Left hindlimb (tissue), 1 donor: ENCODE measurements at regions not wholly inside any gene's neighbourhood (a gene's known extent, or its start where the extent isn't known, plus 50 kb on each side); places are given as distances from the start of the nearest gene placed in this dataset.
A peak's percentile ranks its signal among the peaks of the same experiment; 100 is the strongest.

ENCODE experiments used
- DNase-seq: peaks from one replicate; pipeline ENCODE4 v3.0.0-alpha.2; 2018

- DNase-seq, result no peak
Measured at GRCh38 chr10:58451193-58451889, 61.3 kb upstream of the BICC1 start.

- DNase-seq, result no peak
Measured at GRCh38 chr10:58453105-58453504, 59.6 kb upstream of the BICC1 start.

- no peak for DNase-seq
Measured at GRCh38 chr10:58456179-58456578, 56.5 kb upstream of the BICC1 start.

DNA sequence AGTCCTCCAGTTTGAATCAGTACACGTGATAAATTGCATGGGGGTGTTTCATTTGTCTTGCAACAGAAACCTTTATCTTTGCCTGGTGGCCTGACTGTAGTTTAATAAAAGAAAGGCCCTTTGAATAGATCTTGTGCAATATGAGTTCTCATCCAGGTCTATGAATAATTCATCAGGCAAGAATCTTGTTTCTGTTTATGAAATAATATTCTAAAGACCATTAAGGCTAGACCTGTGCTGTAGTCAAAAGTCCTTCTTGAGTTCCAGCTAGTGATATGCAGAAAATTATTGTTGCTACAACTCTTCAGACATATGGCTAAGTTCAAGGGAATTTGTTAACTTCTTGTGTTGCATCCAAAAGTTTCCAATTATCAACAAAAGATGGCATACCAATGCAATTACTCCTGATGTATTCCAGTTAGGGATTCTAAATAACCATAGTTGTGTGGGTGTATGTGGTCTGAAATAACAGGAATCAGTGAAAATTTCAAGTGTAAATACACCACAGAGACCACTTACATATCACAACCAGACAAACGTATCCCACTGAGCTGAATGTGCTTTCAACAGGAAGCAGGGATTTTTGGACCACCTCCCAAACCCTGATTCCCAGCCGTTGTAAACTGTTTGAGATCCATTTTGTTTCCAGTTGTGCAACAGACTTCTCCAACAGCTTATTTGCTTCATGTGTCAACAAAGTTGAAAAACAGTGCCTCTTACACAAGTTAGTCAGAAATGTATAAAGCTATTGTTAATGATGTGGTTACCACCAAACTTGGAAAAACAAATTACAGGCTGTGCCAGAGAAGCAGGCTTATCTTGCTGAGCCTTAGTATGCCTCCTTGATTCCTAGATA, 54.7 kb upstream of the BICC1 start:
- DNase-seq, result peak; percentile 75

DNA sequence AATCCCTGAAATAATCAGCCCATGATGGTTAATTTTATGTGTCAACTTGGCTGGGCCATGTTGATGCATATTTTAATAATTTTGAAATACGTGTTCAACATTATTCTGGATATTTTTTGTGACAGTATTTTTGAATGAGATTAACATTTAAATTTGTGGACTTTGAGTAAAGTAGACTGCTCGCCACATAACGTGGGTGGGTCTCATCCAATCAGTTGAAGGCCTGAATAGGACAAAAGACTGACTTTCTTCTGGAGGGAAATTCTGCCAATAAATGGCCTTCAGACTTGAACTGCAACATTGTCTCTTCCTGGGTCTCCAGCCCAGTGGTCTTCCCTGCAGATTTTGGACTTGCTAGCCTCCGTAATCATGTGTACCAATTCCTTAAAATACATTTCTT, 53.6 kb upstream of the BICC1 start:
- DNase-seq, result no peak

DNA sequence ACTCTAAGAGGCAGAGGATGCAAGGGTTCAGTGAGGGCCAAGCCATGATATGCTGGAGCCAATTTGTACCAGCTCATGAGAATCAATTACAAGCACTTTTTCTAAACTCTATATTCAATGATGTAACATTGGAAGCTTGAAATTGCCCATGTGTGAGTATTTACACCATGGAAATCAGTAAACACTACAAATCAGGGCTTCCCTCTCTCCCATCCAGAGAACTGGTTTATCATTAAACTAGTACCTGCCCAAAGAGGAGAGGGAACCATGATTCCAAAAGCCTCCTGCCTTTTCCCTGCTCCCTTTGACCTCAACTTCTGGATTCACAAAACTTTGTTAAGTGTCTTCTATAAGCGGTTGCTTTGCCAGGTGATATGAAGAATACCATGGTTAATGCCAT, 52.5 kb upstream of the BICC1 start:
- no peak for DNase-seq

DNA sequence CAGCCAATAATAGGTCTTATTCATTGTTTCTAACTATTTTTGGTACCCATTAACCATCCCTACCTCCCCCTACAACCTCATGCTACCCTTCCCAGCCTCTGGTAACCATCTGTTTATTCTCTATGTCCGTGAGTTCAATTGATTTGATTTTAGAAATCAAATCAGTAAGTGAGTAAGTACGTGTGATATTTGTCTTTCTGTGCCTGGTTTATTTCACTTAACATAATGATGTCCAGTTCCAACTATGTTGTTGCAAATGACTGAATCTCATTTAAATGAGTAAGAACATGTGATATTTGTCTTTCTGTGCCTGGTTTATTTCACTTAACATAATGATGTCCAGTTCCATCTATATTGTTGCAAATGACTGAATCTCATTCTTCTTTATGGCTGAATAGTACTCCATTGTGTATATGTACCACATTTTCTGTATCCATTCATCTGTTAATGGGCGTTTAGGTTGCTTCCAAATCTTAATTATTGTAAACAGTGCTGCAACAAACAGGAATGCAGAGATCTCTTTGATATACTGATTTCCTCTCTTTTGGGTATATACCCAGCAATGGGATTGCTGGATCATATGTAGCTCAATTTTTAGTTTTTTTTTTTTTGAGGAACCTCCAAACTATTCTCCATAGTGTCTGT, 49.7 kb upstream of the BICC1 start:
- no peak for DNase-seq
